ENCODE measurements at regions not wholly inside any gene's neighbourhood (a gene's known extent, or its start where the extent isn't known, plus 50 kb on each side); places are given as distances from the start of the nearest gene placed in this dataset.
A peak's percentile ranks its signal among the peaks of the same experiment; 100 is the strongest.

DNA sequence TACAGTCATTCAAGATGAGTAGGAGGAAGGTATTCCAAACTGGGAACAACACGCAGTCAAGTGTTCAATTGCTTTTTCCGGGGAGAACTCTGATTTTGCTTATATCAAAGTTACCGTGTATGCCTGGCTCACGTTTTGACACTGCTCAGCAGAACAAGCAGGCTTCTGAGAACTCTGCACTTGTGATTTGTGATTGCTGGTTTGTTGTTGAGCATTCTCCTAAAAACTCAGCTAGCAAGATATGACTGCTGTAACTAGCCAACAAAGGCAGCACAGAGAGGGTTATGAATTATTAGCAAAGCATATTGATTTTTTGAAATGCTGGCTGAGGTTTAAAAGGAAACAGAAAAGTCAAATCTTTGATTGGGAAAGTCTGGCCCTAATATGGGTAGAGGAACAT lies 151.7 kb downstream of the ZPLD1 start:
- FAIRE-seq = no peak
- TF ChIP-seq, protein P1, sequence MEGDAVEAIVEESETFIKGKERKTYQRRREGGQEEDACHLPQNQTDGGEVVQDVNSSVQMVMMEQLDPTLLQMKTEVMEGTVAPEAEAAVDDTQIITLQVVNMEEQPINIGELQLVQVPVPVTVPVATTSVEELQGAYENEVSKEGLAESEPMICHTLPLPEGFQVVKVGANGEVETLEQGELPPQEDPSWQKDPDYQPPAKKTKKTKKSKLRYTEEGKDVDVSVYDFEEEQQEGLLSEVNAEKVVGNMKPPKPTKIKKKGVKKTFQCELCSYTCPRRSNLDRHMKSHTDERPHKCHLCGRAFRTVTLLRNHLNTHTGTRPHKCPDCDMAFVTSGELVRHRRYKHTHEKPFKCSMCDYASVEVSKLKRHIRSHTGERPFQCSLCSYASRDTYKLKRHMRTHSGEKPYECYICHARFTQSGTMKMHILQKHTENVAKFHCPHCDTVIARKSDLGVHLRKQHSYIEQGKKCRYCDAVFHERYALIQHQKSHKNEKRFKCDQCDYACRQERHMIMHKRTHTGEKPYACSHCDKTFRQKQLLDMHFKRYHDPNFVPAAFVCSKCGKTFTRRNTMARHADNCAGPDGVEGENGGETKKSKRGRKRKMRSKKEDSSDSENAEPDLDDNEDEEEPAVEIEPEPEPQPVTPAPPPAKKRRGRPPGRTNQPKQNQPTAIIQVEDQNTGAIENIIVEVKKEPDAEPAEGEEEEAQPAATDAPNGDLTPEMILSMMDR (IDR thresholded peaks at IDR 0.05; ENCODE audit: borderline replicate concordance, extremely low read depth, insufficient read depth) = no peak

DNA sequence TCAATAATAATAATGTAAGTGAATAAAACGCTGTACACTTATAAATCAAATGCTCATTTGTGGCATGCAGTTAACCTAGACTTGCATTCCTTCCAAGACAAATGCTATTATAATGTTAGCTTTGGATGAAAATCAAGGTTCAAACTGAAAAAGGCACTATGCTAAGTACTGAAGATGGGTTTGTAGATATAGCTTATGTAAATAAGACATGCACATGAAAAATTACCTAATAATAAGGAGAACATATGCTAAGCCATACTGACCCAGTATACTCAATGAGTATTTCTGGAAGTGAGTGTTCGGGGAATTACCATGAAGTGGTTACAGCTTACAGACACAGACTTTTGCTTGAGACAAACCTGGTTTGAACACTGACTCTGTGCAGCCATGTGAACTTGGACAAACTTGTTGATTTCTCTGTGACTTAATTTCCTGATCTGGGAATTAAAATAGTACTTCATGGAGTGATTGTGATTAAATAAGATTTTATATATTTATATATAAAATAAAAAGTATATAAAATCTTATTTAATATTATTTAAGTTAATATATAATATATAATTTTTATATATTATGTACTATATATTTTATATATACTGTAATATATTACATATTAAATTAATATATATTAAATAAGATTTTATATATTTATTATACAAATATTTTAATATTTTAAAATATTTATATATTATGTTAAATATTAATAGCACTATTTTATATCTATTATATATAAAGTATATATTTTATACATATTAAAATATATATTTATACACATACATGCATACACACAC lies 159.2 kb downstream of the ZPLD1 start:
- Histone ChIP-seq H3K36me3 (ENCODE audit: control insufficient read depth in 2 of 3, insufficient read depth in 3 of 3, low read length in 3 of 3) (no peaks in the 10 kb centered on the region), H3K9ac (ENCODE audit: low read length in 3 of 3) (no peak overlapping the region), H3K9me3 (ENCODE audit: control insufficient read depth in 2 of 3, insufficient read depth in 1 of 3, low read length in 3 of 3) (no peaks in the 10 kb centered on the region), H3K4me3 (ENCODE audit: low read length in 3 of 3) (no peak overlapping the region), H3K27ac (ENCODE audit: low read depth in 2 of 2, low read length in 2 of 2) (no peak overlapping the region), H3K27me3 (ENCODE audit: control insufficient read depth, insufficient read depth, low read length) (no peaks in the 10 kb centered on the region), H3K4me1 (ENCODE audit: control insufficient read depth in 2 of 3, insufficient read depth in 2 of 3, low read depth in 1 of 3, low read length in 3 of 3) (no peaks in the 10 kb centered on the region)
- TF ChIP-seq, protein P1 (IDR thresholded peaks at IDR 0.05; ENCODE audit: borderline replicate concordance, extremely low read depth, insufficient read depth) = no peak
- intact Hi-C loops (cut with DNase I) = no loop called here
- DNase-seq (no peak), FAIRE-seq (peak; percentile 97)

More for the DNA sequence above, 151.7 kb downstream of the ZPLD1 start:
- Histone ChIP-seq H3K9me3 (ENCODE audit: control insufficient read depth in 2 of 3, insufficient read depth in 1 of 3, low read length in 3 of 3) (no peaks in the 10 kb centered on the region), H3K4me1 (ENCODE audit: control insufficient read depth in 2 of 3, insufficient read depth in 2 of 3, low read depth in 1 of 3, low read length in 3 of 3) (no peaks in the 10 kb centered on the region), H3K9ac (ENCODE audit: low read length in 3 of 3) (no peak overlapping the region), H3K4me3 (ENCODE audit: low read length in 3 of 3) (no peak overlapping the region), H3K27ac (ENCODE audit: low read depth in 2 of 2, low read length in 2 of 2) (no peak overlapping the region), H3K27me3 (ENCODE audit: control insufficient read depth, insufficient read depth, low read length) (no peaks in the 10 kb centered on the region), H3K36me3 (ENCODE audit: control insufficient read depth in 2 of 3, insufficient read depth in 3 of 3, low read length in 3 of 3) (no peaks in the 10 kb centered on the region)
- intact Hi-C loops (cut with DNase I) = no loop called here
- DNase-seq = no peak

DNA sequence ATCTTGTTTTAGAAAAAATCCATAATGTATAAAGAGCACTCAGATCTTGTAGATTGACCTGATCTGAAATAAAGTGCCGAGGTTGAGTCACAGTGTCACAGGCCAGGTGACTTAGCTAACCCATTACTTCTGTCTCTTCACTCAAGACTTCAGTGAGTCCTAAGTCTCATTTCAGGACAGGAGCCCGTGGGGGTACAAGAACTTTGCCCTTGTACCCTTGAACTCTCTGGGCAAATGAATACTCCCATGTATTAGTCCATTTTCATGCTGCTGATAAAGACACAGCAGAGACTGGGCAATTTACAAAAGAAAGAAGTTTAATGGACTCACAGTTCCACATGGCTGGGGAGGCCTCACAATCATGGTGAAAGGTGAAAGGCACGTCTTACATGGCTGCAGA lies 160.2 kb downstream of the ZPLD1 start:
- intact Hi-C loops (cut with DNase I) = no loop called here
- no peak overlapping the region for H3K4me3 ChIP-seq (ENCODE audit: low read length in 3 of 3)
- H3K36me3 ChIP-seq (ENCODE audit: control insufficient read depth in 2 of 3, insufficient read depth in 3 of 3, low read length in 3 of 3) = no peaks in the 10 kb centered on the region
- no peaks in the 10 kb centered on the region for H3K9me3 ChIP-seq (ENCODE audit: control insufficient read depth in 2 of 3, insufficient read depth in 1 of 3, low read length in 3 of 3)
- H3K27me3 ChIP-seq (ENCODE audit: control insufficient read depth, insufficient read depth, low read length) = no peaks in the 10 kb centered on the region
- no peak overlapping the region for H3K27ac ChIP-seq (ENCODE audit: low read depth in 2 of 2, low read length in 2 of 2)
- DNase-seq (no peak), FAIRE-seq (no peak)
- H3K4me1 ChIP-seq (ENCODE audit: control insufficient read depth in 2 of 3, insufficient read depth in 2 of 3, low read depth in 1 of 3, low read length in 3 of 3) = no peaks in the 10 kb centered on the region
- H3K9ac ChIP-seq (ENCODE audit: low read length in 3 of 3) = no peak overlapping the region
- TF ChIP-seq, protein P1 (IDR thresholded peaks at IDR 0.05; ENCODE audit: borderline replicate concordance, extremely low read depth, insufficient read depth) = no peak
